ENCODE measurements at regions not wholly inside any gene's neighbourhood (a gene's known extent, or its start where the extent isn't known, plus 50 kb on each side); places are given as distances from the start of the nearest gene placed in this dataset.
A peak's percentile ranks its signal among the peaks of the same experiment; 100 is the strongest.
"Not testable (repeated sequence)": the region's sequence is repeated elsewhere in the genome, so short reads cannot be mapped to it uniquely, and the experiment has no call there.

DNA sequence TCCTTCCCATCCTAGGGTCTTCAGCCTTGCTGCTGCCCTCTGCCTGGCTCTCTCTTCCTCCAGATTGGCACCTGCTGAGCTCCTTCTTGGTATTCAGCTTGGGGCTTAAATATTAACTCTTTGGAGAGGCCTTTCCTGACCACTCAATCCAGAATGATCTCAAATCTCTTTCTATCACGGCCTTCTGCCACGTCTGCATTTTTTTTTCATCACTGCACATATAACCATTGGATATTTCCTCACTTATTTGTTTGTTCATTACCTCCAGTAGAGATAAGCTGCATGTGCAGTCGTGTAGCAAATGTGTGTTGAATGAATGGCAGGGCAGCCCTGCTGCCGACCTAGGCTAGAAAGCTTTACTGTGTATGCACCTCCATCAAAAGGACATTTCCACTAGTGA is 51.6 kb upstream of the MPP7 start:
- no peak for DNase-seq (ENCODE audit: low read depth)

GRCh38 chr10:28355376-28355775 is 52.5 kb upstream of the MPP7 start:
- DNase-seq (ENCODE audit: low read depth): no peak

DNA sequence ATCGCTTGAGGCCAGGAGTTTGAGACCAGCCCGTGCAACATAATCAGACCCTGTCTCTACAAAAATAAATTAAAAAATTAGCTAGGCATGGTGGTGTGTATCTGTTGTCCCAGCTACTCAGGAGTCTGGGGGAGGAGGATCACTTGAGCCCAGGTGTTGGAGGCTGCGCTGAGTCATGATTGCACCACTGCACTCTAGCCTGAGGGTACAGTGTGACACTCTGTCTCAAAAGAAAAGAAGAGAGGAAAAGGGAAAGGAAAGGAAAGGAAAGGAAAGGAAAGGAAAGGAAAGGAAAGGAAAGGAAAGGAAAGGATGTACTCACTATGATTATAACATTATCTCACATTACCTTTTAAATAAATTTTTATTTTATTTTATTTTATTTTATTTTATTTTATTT is 56.5 kb upstream of the MPP7 start:
- DNase-seq (ENCODE audit: low read depth): no peak

- no peak for DNase-seq (ENCODE audit: low read depth)
Measured at GRCh38 chr10:28360175-28360574, 57.3 kb upstream of the MPP7 start.

DNA sequence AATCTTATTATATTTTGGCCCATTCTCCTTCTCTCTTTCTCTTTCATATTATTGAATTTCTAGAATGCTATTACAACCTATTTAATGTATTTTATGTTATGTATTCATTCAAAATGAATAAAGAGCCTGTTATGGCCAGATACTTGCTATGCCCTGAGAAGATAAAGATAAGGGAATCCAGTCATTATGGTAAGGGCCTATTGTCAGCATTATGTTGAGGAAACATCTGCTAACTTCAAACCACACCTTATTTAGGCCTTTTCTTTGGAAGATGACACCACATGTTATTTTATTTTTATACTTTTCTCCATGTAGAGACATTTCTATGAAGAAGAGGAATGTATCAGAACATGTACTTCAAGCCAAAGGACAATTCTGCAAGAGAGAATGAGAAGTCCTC is 60.5 kb upstream of the MPP7 start:
- no peak for DNase-seq (ENCODE audit: low read depth)

- no peak for DNase-seq (ENCODE audit: low read depth)
Measured at GRCh38 chr10:28365840-28366239, 63.0 kb upstream of the MPP7 start.

DNA sequence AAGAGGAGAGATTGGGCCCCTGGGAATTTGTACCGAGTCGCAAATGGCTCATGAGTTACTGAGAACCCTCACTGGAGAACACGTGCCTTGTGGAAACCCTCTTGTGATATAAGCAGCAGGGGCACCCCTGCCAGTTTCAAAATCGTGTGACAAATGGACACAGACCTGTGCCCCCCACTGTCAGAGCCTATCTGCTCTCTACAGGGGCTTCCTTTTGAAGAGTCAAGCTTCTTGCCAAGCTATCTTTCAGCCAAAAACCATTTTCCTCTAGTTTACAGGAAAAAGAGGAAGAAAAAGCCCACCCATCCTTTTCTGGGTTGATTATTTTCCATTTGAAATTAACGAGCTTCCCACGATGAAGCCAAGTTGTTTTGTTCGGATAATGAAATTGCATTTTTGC is 64.1 kb upstream of the MPP7 start:
- no peak for DNase-seq (ENCODE audit: low read depth)

GRCh38 chr10:28367413-28367812 is 64.5 kb upstream of the MPP7 start:
- no peak for DNase-seq (ENCODE audit: low read depth)

DNA sequence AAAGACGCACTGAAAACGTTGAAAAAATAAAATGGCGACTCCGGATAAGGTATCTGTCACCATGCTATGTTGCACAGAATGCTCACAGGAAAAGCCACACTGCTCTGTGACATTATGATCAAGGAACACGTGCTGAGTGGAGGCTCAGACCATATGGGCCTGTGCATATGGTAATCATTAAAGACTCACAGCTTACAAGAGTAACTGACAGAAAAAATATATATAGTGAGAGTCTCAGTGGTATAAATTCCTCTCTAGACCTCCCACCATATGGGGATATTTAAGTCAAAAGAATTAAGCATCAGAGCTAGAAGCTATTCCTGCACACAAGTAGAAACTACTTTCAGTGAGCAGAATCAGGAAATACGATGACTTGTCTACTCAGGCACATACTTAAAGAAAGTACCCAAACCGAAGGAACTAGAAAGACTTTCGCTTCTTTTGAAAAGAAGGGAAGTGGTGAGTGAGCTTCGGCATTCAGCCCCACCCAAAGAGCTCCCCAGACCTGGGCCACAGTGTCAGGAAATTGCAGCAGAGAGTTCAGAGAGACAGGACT is 65.1 kb upstream of the MPP7 start:
- peak; percentile 30 for DNase-seq (ENCODE audit: low read depth)

GRCh38 chr10:28370107-28370835 is 67.4 kb upstream of the MPP7 start:
- no peak for DNase-seq (ENCODE audit: low read depth)

- not testable (repeated sequence) for DNase-seq (ENCODE audit: low read depth)
Measured at GRCh38 chr10:28371638-28372037, 68.8 kb upstream of the MPP7 start.

DNA sequence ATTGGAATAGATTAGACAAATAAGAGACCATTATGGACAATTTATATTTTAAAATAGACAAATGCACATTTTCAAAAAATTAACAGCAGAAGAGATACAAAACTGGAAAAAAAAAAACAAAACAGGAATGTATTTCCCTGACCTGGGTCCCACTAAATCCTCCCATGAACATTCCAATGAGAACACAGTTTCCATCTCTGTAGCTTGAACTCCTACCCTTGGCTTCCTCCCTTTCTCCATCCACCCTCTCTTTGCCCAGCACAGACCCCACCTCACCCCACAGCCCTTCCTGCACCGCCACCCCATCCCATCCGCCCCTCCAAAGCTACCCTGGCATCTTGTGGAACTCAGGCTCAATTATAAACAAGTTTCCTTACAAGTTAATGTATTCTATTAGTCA is 71.2 kb upstream of the MPP7 start:
- no peak for DNase-seq (ENCODE audit: low read depth)

DNA sequence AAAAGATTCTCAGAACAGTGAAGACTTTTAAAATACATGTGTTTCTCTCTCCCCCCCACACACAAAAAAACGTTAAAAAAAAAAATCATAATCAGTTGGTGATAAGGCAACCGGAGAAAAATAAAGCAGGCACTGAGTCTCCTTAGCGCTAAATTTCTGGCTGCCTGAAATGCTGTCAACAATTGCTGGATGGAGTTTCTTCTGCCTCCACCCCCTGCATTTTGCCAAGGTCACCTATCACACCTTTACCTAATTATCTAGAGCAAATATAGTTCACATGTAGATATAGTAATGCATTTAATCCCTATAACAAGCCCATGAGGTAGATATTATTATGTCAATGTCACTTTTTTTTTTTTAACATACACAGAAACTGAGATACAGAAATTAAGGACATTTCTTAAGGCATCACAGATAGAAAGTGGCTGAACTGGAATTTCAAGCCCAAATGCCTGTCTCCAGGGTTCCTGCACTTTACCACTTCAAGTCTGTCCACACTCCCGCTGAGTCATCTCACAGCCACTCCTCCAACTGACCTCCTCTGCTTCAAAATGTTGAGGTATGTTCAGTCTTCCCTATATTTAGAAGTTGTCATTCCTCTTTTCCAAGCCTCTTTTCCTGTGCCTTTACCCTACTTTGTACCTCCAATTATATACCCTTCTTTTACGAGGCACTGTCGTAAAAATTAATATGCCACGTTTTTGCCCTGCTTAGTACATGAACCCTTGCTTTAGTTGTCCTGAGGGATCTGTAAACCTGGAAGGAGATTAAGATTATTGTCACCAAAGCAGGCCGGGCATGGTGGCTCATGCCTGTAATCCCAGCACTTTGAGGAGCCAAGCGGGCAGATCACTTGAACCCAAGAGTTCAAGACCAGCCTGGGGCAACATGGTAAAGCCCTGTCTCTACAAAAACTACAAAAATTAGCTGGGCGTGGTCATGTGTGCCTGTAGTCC is 72.8 kb upstream of the MPP7 start:
- no peak for DNase-seq (ENCODE audit: low read depth)

DNA sequence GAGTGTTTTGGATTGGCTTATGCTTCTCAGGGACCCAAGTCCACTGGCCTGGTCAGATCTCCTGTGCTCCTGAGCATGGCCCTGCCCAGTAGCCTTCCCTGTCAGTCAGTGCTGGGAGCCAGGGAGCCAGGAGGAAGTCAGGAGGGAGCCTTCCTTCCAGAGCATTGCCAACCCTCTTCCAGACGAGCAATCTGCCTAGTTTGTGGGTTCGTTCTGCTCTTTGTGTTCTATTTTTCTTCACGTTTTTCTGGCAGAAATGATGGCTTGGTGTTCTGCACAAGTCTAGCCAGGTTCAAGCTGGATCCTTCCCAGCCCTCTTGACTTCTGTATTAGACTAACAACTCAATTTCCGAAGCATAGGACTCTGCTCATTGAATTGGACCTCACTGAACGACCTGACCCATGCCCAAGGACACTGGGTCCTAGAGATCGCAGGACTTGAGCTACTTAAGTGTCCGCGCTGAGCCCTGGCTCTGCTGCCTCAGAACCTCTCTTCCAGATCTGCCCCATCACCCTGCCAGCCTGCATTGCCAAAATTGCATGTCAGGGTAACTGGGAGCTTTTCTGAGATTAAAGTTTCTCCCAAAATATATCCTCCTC is 76.2 kb upstream of the MPP7 start:
- DNase-seq (ENCODE audit: low read depth): no peak

DNA sequence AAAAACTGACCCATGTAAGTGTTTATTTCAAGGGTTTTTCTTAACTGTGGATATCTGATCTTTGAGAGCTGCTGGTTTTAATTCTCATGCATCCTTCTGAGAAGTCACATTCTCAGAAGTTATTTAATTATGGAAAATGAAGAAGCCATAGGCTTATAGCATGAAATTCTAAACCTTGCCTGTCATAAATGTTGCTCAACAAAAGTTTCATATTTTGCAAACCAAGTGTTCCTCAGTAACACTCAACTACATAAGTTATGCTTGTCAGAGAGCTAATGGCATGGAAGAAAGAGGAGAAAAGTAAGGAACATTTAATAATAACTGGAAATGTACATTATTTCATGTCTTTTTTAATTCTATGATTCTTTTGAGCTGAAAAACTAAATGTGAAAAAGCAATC is 78.6 kb upstream of the MPP7 start:
- no peak for DNase-seq (ENCODE audit: low read depth)

DNA sequence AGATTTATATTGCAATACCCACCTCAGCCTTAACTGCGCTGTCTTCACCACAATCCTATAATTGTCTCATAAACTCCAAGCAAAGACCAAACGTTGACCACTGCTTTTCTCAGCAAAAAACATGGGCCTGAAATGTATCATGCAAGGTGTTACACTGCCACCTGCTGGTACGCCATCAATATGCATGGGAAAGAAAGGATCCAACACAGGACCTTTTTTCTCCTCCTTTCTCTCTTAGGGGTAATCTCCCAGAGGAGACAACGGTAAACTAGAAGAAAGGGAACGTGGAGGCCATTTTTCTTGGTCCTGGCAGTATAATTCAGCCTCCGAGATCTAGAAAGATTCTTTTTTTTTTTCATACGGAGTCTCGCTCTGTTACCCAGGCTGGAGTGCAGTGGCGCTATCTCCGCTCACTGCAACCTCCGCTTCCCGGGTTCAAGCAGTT is 79.1 kb upstream of the MPP7 start:
- DNase-seq (ENCODE audit: low read depth): peak; percentile 74

- no peak for DNase-seq (ENCODE audit: low read depth)
Measured at GRCh38 chr10:28382525-28383269, 79.8 kb upstream of the MPP7 start.

DNA sequence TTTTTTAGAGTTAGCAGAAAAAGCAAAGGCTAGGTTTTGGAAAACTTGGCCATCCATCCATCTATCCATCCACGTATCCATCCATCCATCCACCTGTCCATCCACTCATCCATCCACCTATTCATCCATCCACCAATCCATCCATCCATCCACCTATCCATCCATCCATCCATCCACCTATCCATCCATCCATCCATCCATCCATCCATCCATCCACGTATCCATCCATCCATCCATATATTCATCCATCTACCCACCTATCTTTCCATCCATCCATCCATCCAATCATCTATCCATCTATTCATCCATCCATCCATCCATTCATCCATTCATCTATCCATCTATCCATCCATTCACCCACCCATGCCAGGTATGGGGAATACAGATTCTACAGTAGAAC is 81.7 kb upstream of the MPP7 start:
- DNase-seq (ENCODE audit: low read depth): no peak

DNA sequence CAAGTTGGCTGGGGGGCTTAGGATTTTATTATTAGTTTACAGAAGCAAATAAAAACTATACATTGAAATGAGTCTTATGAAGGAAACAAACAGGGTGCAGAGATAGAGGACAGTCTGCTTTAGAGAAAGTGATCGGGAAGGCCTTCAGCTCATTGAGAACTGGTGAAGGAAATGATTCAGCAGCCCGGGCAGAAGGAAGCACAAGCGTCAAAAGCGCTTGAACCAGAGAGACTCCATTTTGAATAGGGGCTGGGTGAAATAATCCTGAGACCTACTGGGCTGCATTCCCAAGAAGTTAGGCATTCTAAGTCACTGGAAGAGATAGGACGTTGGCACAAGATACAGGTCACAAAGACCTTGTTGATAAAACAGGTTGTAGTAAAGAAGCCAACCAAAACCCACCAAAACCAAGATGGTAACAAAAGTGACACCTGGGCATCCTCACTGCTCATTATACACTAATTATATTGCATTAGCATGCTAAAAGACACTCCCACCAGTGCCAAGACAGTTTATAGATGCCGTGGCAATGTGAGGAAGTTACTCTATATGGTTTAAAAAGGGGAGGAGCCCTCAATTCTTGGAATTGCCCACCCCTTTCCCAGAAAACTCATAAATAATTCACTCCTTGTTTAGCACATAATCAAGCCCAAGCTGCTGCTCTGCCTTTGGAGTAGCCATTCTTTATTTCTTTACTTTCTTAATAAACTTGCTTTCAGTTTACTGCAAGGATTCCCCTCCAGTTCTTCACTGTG is 83.1 kb upstream of the MPP7 start:
- no peak for DNase-seq (ENCODE audit: low read depth)

DNA sequence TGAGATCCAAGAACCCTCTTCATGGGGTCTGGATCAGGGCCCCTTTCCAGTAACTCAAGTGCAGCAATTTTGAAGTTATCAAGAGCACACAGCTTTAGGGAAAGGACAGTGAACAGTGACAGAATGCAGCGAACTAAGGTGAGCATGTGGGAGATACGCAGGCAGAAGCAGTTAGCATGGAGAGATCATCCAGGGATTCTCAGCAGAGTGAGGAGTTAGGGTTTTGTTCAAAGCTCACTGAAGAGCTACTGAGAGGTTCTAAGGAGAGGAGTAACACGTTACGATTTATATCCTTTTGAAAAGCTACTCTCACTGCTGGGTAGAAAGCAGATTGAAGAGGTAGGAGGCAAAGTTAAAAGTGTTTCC is 83.6 kb upstream of the MPP7 start:
- no peak for DNase-seq (ENCODE audit: low read depth)

- DNase-seq (ENCODE audit: low read depth): no peak
Measured at GRCh38 chr10:28387140-28387539, 84.3 kb upstream of the MPP7 start.

All from T follicular helper cell (primary cell).